Duodenal mucosa (tissue), 2 donors: ENCODE measurements at regions not wholly inside any gene's neighbourhood (a gene's known extent, or its start where the extent isn't known, plus 50 kb on each side); places are given as distances from the start of the nearest gene placed in this dataset.

Experiments used
- H3K27ac ChIP-seq: one replicate; pipeline ENCODE4 v1.7.0; 2013; ENCODE audit warnings: low read depth, low read length
- H3K27me3 ChIP-seq, 2 donors: one replicate each; pipeline ENCODE4 v1.7.0; 2013; ENCODE audit warnings: low read length in 2 of 2, control low read depth in 1 of 2; ENCODE audit not compliant: insufficient read depth in 2 of 2, control insufficient read depth in 1 of 2
- H3K36me3 ChIP-seq, 2 donors: one replicate each; pipeline ENCODE4 v1.7.0; 2013; ENCODE audit warnings: low read length in 2 of 2, control low read depth in 1 of 2; ENCODE audit not compliant: insufficient read depth in 2 of 2, control insufficient read depth in 1 of 2
- H3K4me1 ChIP-seq, 2 donors: one replicate each; pipeline ENCODE4 v1.7.0; 2013; ENCODE audit warnings: low read length in 2 of 2, control low read depth in 1 of 2; ENCODE audit not compliant: insufficient read depth in 2 of 2, control insufficient read depth in 1 of 2
- H3K4me3 ChIP-seq, 2 donors: one replicate each; pipeline ENCODE4 v1.7.0; 2013; ENCODE audit warnings: low read length in 2 of 2, low read depth in 1 of 2
- H3K9ac ChIP-seq, 2 donors: one replicate each; pipeline ENCODE4 v1.7.0; 2013; ENCODE audit warnings: low read length in 2 of 2, low read depth in 1 of 2
- H3K9me3 ChIP-seq, 2 donors: one replicate each; pipeline ENCODE4 v1.7.0; 2013; ENCODE audit warnings: low read length in 2 of 2, control low read depth in 1 of 2; ENCODE audit not compliant: control insufficient read depth in 1 of 2

- Histone ChIP-seq H3K4me1 (no peaks in the 10 kb centered on the region), H3K4me3 (no peak overlapping the region), H3K9ac (no peak overlapping the region), H3K9me3 (peaks cover 0 to 2% of the 10 kb centered on the region in 2 donors), H3K27ac (no peak overlapping the region), H3K27me3 (no peaks in the 10 kb centered on the region), H3K36me3 (no peaks in the 10 kb centered on the region)
These were observed 146.9 kb upstream of the AHI1 start for GRCh38 chr6:135644394-135644793.

DNA sequence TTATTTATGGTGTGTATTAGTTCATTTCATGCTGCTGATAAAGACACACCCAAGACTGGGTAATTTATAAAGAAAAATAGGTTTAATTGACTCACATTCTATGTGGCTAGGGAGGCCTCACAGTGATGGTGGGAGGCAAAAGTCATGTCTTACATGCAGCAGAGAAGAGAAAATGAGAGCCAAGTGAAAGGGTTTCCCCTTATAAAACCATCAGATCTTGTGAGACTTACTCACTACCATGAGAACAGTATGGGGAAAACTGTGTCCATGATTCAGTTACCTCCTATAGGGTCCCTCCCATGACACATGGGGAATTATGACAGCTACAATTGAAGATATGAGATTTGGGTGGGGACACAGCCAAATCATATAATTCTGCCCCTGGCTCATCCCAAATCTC lies 150.0 kb upstream of the AHI1 start:
- Histone ChIP-seq H3K4me3 (no peak overlapping the region), H3K27me3 (no peaks in the 10 kb centered on the region), H3K36me3 (no peaks in the 10 kb centered on the region), H3K27ac (no peak overlapping the region), H3K9me3 (peaks cover 0 to 6% of the 10 kb centered on the region in 2 donors), H3K9ac (no peak overlapping the region), H3K4me1 (no peaks in the 10 kb centered on the region)

GRCh38 chr6:135651964-135652755 lies 154.6 kb upstream of the AHI1 start:
- Histone ChIP-seq H3K9ac (no peak overlapping the region), H3K4me3 (no peak overlapping the region), H3K27me3 (no peaks in the 10 kb centered on the region), H3K4me1 (no peaks in the 10 kb centered on the region), H3K36me3 (no peaks in the 10 kb centered on the region), H3K27ac (no peak overlapping the region), H3K9me3 (peaks cover 2 to 18% of the 10 kb centered on the region in 2 donors)

DNA sequence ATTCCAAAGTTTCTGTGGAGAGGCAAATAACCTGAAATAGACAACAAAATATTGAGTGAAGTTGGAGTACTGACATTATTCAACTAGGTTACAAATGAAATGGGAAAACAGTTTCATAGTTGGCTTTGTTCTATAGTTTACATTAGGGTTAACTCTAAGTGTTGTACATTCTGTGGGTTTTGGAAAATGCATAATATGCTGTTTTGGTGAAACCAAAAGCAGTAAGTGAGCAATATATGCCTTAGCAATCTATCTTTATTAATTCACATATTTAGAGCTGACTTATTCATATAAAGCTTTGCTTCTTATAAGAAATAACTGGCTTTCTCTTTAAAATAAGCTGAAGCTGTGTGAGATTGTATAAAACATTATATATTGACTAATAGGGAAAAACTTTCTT lies 157.5 kb upstream of the AHI1 start:
- Histone ChIP-seq H3K4me3 (no peak overlapping the region), H3K4me1 (no peaks in the 10 kb centered on the region), H3K27ac (no peak overlapping the region), H3K36me3 (no peaks in the 10 kb centered on the region), H3K9me3 (peaks cover 2 to 12% of the 10 kb centered on the region in 2 donors), H3K9ac (no peak overlapping the region), H3K27me3 (no peaks in the 10 kb centered on the region)

DNA sequence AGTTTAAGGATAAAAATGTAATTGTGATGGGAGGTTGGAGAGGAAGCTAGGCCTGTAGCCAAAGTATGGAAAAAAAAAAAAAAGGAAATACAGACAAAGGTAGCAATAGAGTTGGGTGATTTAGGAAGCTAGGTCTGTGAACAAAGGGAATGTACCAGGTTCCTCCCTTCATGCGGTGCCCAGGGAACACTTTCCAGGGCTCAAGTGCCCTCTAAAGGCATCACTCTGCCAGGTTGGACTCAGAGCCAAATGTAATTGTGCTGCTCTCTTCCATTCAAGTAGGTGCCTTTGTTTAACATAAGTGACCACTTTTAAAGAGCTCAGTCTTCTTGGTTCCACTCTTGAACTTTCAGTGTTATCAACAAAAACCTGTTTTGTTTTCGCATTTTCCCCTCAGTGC lies 159.7 kb upstream of the AHI1 start:
- H3K27me3 ChIP-seq: no peaks in the 10 kb centered on the region
- peaks cover 2 to 12% of the 10 kb centered on the region in 2 donors for H3K9me3 ChIP-seq
- H3K9ac ChIP-seq: no peak overlapping the region
- H3K27ac ChIP-seq: no peak overlapping the region
- H3K4me1 ChIP-seq: no peaks in the 10 kb centered on the region
- no peak overlapping the region for H3K4me3 ChIP-seq
- H3K36me3 ChIP-seq: no peaks in the 10 kb centered on the region

DNA sequence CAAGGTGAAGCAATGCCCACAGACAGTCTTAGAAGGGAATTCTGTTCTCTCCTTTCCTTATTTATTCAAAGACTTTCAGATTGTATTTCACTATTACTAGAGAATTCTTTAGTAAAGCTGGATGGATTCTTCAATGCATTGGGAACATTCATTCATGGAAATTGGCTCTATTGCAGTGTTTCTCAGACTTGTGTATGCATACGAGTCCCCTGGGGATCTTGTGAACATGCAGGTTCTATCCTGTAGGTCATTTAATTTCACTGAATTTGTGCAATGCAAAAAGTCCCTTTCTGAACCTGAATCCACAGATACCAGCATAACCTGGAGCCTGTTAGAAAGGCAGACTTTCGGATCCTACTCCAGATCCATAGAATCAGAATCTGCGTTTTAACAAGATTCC lies 160.9 kb upstream of the AHI1 start:
- H3K27me3 ChIP-seq: no peaks in the 10 kb centered on the region
- no peaks in the 10 kb centered on the region for H3K36me3 ChIP-seq
- H3K9ac ChIP-seq: no peak overlapping the region
- peaks cover 2 to 12% of the 10 kb centered on the region in 2 donors for H3K9me3 ChIP-seq
- no peaks in the 10 kb centered on the region for H3K4me1 ChIP-seq
- H3K27ac ChIP-seq: no peak overlapping the region
- H3K4me3 ChIP-seq: no peak overlapping the region

DNA sequence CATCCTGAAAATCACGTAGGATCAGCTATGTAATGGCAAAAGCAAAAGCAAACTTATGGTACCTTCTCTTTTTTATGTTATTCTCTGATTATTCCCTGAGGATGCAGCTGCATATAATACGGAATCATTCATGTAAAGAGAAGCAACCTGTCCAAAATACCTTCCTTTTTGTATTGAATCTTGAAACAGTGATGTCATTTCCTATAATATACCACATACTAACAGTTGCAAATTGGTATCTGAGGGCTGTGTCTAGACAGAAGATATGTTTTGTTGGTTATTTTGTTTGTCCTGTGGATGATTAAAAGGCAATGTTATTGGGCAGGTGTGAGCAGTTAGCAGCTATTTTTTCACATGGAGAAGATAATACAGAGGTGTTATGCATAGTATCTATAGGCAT lies 161.4 kb upstream of the AHI1 start:
- Histone ChIP-seq H3K4me1 (no peaks in the 10 kb centered on the region), H3K27me3 (no peaks in the 10 kb centered on the region), H3K9me3 (peaks cover 2 to 12% of the 10 kb centered on the region in 2 donors), H3K27ac (no peak overlapping the region), H3K9ac (no peak overlapping the region), H3K36me3 (no peaks in the 10 kb centered on the region), H3K4me3 (no peak overlapping the region)

DNA sequence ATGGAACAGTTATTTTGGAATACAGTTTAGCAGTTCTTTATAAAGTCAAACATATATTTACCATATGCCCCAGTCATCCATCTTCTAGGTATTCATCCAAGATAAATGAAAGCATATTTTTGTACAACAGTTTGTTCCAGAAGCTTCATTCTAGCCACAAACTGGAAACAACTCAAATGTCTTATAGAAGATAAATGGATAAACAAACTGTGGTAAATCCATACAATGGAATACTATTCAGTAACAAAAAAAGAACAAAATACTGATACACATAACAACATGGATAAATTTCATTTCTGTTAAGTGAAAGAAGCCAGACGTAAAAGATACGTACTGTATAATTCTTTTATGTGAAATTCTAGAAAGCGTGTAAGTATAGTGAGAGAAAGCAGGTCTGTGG lies 167.0 kb upstream of the AHI1 start:
- no peaks in the 10 kb centered on the region for H3K27me3 ChIP-seq
- no peak overlapping the region for H3K27ac ChIP-seq
- H3K36me3 ChIP-seq: no peaks in the 10 kb centered on the region
- H3K4me3 ChIP-seq: no peak overlapping the region
- no peaks in the 10 kb centered on the region for H3K9me3 ChIP-seq
- H3K9ac ChIP-seq: no peak overlapping the region
- no peaks in the 10 kb centered on the region for H3K4me1 ChIP-seq

- H3K9me3 ChIP-seq: no peaks in the 10 kb centered on the region
- H3K27me3 ChIP-seq: no peaks in the 10 kb centered on the region
These were observed 168.4 kb upstream of the AHI1 start for GRCh38 chr6:135665935-135666334.

DNA sequence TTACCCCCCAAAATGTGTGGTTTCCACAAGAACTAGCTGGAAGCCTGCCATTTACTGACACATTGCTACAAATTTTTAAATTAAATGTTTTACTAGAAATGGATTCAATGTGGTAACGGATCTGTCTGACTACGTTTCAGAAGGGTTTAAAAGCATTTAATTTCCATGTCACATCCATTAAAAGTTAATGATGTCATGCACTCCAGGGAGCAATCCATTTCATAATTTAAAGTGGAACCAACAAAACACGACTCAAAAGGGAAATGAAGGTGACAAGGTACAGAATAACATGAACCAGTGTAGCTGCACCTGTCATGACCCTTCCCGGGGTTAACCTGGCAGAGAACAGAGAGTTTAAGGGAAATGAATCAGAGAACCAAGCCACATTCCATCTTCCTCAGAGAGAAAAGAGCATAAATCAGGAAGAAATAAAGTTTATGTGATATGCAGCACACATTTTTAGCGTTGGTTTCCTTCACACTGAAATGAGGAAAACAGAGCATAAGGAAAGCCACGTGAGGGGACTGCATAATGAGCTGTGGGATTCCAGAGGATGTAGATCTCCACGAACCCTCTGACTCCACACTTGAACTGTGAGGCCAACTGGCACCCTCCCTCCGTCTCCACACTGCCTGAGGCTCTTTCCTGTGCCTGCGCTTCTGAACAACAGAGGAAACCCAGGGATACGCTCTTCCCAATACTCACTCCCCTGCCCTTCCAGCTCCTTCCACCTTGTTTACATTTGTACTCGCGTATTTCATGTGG lies 170.3 kb upstream of the AHI1 start:
- no peak overlapping the region for H3K9ac ChIP-seq
- H3K36me3 ChIP-seq: no peaks in the 10 kb centered on the region
- H3K27ac ChIP-seq: no peak overlapping the region
- no peaks in the 10 kb centered on the region for H3K4me1 ChIP-seq
- peaks cover 0 to 6% of the 10 kb centered on the region in 2 donors for H3K9me3 ChIP-seq
- H3K27me3 ChIP-seq: no peaks in the 10 kb centered on the region
- peak overlapping the region in 1 of 2 donors; percentile 10 for H3K4me3 ChIP-seq

More at GRCh38 chr6:135665935-135666334, 168.4 kb upstream of the AHI1 start:
- no peak overlapping the region for H3K9ac ChIP-seq
- H3K27ac ChIP-seq: no peak overlapping the region
- no peaks in the 10 kb centered on the region for H3K4me1 ChIP-seq
- H3K36me3 ChIP-seq: no peaks in the 10 kb centered on the region
- no peak overlapping the region for H3K4me3 ChIP-seq
